ENCODE measurements at regions not wholly inside any gene's neighbourhood (a gene's known extent, or its start where the extent isn't known, plus 50 kb on each side); places are given as distances from the start of the nearest gene placed in this dataset.

GRCh38 chr2:242032780-242033656 lies 163.5 kb downstream of the RTP5 start:
- no peak for TF ChIP-seq TARDBP (IDR thresholded peaks at IDR 0.05)
- TF ChIP-seq NFRKB (IDR thresholded peaks at IDR 0.05): no peak
- no peak for TF ChIP-seq LEF1 (IDR thresholded peaks at IDR 0.05; ENCODE audit: borderline replicate concordance)
- no peak for TF ChIP-seq SUZ12 (IDR thresholded peaks at IDR 0.05)
- no peak for TF ChIP-seq ARNT (IDR thresholded peaks at IDR 0.05)
- no peak for TF ChIP-seq FOXK2 (IDR thresholded peaks at IDR 0.05)
- TF ChIP-seq BHLHE40 (IDR thresholded peaks at IDR 0.05; ENCODE audit: borderline replicate concordance): no peak
- TF ChIP-seq L3MBTL2 (conservative IDR thresholded peaks at IDR 0.05): no peak
- no peak for TF ChIP-seq FOXM1 (IDR thresholded peaks at IDR 0.05; ENCODE audit: borderline replicate concordance)
- no peak for TF ChIP-seq ELF4 (IDR thresholded peaks at IDR 0.05)
- no peak for TF ChIP-seq PKNOX1 (IDR thresholded peaks at IDR 0.05)
- TF ChIP-seq CTBP1 (IDR thresholded peaks at IDR 0.05; ENCODE audit: borderline replicate concordance): no peak
- TF ChIP-seq ZNF384 (IDR thresholded peaks at IDR 0.05): no peak
- TF ChIP-seq HDGF (IDR thresholded peaks at IDR 0.05; ENCODE audit: borderline replicate concordance): no peak
- no peak for TF ChIP-seq SP1 (IDR thresholded peaks at IDR 0.05)
- TF ChIP-seq FOXA1 (IDR thresholded peaks at IDR 0.05): no peak
- ChIA-PET POLR2A (no interaction called here), CTCF (no interaction called here)
- DNase-seq (ENCODE audit: extremely low spot score): no peak

GRCh38 chr2:242034138-242034537 lies 164.6 kb downstream of the RTP5 start:
- POLR2A ChIA-PET: no interaction called here
- CTCF ChIA-PET: no interaction called here
- TF ChIP-seq TARDBP (IDR thresholded peaks at IDR 0.05): no peak
- no peak for TF ChIP-seq SP1 (IDR thresholded peaks at IDR 0.05)
- TF ChIP-seq FOXK2 (IDR thresholded peaks at IDR 0.05): no peak
- TF ChIP-seq ZNF384 (IDR thresholded peaks at IDR 0.05): no peak
- no peak for TF ChIP-seq ELF4 (IDR thresholded peaks at IDR 0.05)
- DNase-seq (ENCODE audit: extremely low spot score): no peak

- ChIA-PET POLR2A (no interaction called here), CTCF (no interaction called here)
- no peak for TF ChIP-seq NFRKB (IDR thresholded peaks at IDR 0.05)
- DNase-seq (ENCODE audit: extremely low spot score): no peak
These were observed 165.7 kb downstream of the RTP5 start for GRCh38 chr2:242034996-242035814.

GRCh38 chr2:242035858-242036652 lies 166.5 kb downstream of the RTP5 start:
- ChIA-PET CTCF (no interaction called here), POLR2A (no interaction called here)
- TF ChIP-seq SUZ12 (IDR thresholded peaks at IDR 0.05): no peak
- TF ChIP-seq FOXK2 (IDR thresholded peaks at IDR 0.05): no peak
- no peak for TF ChIP-seq L3MBTL2 (conservative IDR thresholded peaks at IDR 0.05)
- no peak for TF ChIP-seq BHLHE40 (IDR thresholded peaks at IDR 0.05; ENCODE audit: borderline replicate concordance)
- TF ChIP-seq SP1 (IDR thresholded peaks at IDR 0.05): no peak
- TF ChIP-seq HDGF (IDR thresholded peaks at IDR 0.05; ENCODE audit: borderline replicate concordance): no peak
- no peak for TF ChIP-seq ZNF384 (IDR thresholded peaks at IDR 0.05)
- no peak for TF ChIP-seq TARDBP (IDR thresholded peaks at IDR 0.05)
- TF ChIP-seq ARNT (IDR thresholded peaks at IDR 0.05): no peak
- TF ChIP-seq PKNOX1 (IDR thresholded peaks at IDR 0.05): no peak
- DNase-seq (ENCODE audit: extremely low spot score): no peak

- no peak for DNase-seq (ENCODE audit: extremely low spot score)
- TF ChIP-seq FOXM1 (IDR thresholded peaks at IDR 0.05; ENCODE audit: borderline replicate concordance) (no peak), PKNOX1 (IDR thresholded peaks at IDR 0.05) (no peak), LEF1 (IDR thresholded peaks at IDR 0.05; ENCODE audit: borderline replicate concordance) (no peak), NFRKB (IDR thresholded peaks at IDR 0.05) (no peak), CTBP1 (IDR thresholded peaks at IDR 0.05; ENCODE audit: borderline replicate concordance) (no peak), BHLHE40 (IDR thresholded peaks at IDR 0.05; ENCODE audit: borderline replicate concordance) (no peak), SP1 (IDR thresholded peaks at IDR 0.05) (no peak), TARDBP (IDR thresholded peaks at IDR 0.05) (no peak), L3MBTL2 (conservative IDR thresholded peaks at IDR 0.05) (no peak), FOXK2 (IDR thresholded peaks at IDR 0.05) (no peak), ZNF384 (IDR thresholded peaks at IDR 0.05) (no peak), ELF4 (IDR thresholded peaks at IDR 0.05) (no peak), ARNT (IDR thresholded peaks at IDR 0.05) (no peak), FOXA1 (IDR thresholded peaks at IDR 0.05) (no peak), HDGF (IDR thresholded peaks at IDR 0.05; ENCODE audit: borderline replicate concordance) (no peak)
- ChIA-PET CTCF (no interaction called here), POLR2A (no interaction called here)
These were observed 167.1 kb downstream of the RTP5 start for GRCh38 chr2:242036653-242036950.

Data from HEK293T (cell line).